Uterus (tissue), 3 donors: ENCODE measurements at regions not wholly inside any gene's neighbourhood (a gene's known extent, or its start where the extent isn't known, plus 50 kb on each side); places are given as distances from the start of the nearest gene placed in this dataset.
"Not testable (repeated sequence)": the region's sequence is repeated elsewhere in the genome, so short reads cannot be mapped to it uniquely, and the experiment has no call there.

Experiments used
- DNase-seq, 2 donors: peaks; one replicate each; pipeline ENCODE4 v3.0.0-alpha.2; 2019 to 2020
- H3K27ac ChIP-seq, 2 donors: fragments of 200-600 bp; sonication (generic); 1 replicate in 1 of 2; 2 replicates in 1 of 2; pipeline ENCODE4 v1.5.1; 2016 to 2018
- H3K27me3 ChIP-seq, 2 donors: fragments of 200-600 bp; sonication (generic); one replicate each; pipeline ENCODE4 v1.5.1; 2018 to 2019; ENCODE audit warnings: control low read depth in 1 of 2
- H3K36me3 ChIP-seq, 2 donors: fragments of 200-600 bp; sonication (generic); one replicate each; pipeline ENCODE4 v1.5.1; 2019; ENCODE audit warnings: control low read depth in 1 of 2
- H3K4me1 ChIP-seq, 2 donors: fragments of 200-600 bp; sonication (generic); one replicate each; pipeline ENCODE4 v1.5.1; 2018 to 2019; ENCODE audit warnings: control low read depth in 1 of 2
- H3K4me3 ChIP-seq, 2 donors: fragments of 200-600 bp; sonication (generic); 1 replicate in 1 of 2; 2 replicates in 1 of 2; pipeline ENCODE4 v1.5.1; 2018 to 2019; ENCODE audit warnings: mild to moderate bottlenecking in 1 of 2
- H3K9me3 ChIP-seq, 2 donors: fragments of 200-600 bp; sonication (generic); one replicate each; pipeline ENCODE4 v1.5.1; 2019; ENCODE audit warnings: control low read depth in 1 of 2
- POLR2A ChIP-seq, 2 donors: fragments of 450-650 bp; IDR thresholded peaks; one replicate each; pipeline ENCODE4 v1.6.1; 2016; ENCODE audit warnings: antibody characterized with exemption in 2 of 2, mild to moderate bottlenecking in 1 of 2, moderate library complexity in 1 of 2
- intact Hi-C: fragments of 100-400 bp; cut with DNase I; formaldehyde crosslinking; loops from one replicate; pipeline ENCODE4 v1.15.1; 2023; ENCODE audit warnings: low total_unique reads
- TF ChIP-seq, protein P1 (sequence below), 4 experiments: fragments of 200-600 bp in 2 of 4; fragments of 450-650 bp in 2 of 4; sonication (generic) in 2 of 4; IDR thresholded peaks; one replicate each; pipeline ENCODE4 v1.5.1; 2016 to 2019; ENCODE audit warnings: antibody characterized with exemption in 4 of 4, mild to moderate bottlenecking in 2 of 4, moderate library complexity in 1 of 4
- donor health status: DM: yes; HTN: yes; CAD: no.

DNA sequence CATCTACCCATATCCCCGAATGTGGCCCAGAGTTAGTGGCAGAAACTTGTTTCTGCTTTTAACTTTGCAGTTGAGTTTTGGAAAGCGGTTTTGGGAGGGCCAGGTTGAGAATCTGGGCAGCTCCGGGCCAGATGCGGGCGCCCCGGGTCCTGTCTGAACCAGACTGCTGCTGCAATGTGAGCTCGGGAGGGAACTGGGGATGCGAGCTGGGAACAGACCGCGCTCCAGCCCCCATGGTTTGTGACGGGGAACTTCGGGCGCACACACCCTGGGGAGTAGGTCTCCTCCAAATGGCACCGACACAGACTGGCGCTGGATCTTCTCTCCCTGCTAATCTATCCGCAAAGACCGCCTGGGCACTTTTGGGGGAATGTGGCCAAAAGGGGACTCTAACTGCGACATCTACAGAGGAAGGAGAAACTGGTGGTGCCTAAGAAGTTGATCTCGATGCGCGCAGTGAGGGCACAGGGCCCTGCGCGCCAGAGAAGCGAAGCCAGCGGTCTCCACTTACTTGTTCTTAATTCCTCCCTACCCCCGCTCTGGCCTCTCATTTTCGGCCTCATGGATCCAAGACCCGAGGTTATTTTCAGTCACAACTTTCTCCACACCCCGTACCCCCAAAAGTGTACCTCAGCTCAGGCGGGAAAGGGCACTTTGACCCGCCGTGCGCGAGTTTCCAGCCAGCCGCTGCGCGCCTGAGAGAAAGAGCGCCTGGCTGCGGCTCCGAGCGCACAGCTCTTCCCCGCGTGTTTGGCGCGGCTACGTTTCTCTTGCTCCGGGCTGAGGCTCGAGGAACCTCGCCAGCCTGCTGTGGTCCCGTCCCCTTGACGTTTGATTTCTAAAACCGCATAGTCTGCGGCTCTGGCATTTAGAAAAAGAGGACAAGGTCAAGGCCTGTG lies 411.0 kb upstream of the ESRRG start:
- intact Hi-C loops, result no loop called here
- Histone ChIP-seq H3K4me1 (no peaks in the 10 kb centered on the region), H3K4me3 (no peak overlapping the region), H3K36me3 (no peaks in the 10 kb centered on the region), H3K9me3 (no peaks in the 10 kb centered on the region), H3K27ac (no peak overlapping the region), H3K27me3 (peaks cover 0 to 29% of the 10 kb centered on the region in 2 donors)
- no peak for DNase-seq
- TF ChIP-seq, protein P1, sequence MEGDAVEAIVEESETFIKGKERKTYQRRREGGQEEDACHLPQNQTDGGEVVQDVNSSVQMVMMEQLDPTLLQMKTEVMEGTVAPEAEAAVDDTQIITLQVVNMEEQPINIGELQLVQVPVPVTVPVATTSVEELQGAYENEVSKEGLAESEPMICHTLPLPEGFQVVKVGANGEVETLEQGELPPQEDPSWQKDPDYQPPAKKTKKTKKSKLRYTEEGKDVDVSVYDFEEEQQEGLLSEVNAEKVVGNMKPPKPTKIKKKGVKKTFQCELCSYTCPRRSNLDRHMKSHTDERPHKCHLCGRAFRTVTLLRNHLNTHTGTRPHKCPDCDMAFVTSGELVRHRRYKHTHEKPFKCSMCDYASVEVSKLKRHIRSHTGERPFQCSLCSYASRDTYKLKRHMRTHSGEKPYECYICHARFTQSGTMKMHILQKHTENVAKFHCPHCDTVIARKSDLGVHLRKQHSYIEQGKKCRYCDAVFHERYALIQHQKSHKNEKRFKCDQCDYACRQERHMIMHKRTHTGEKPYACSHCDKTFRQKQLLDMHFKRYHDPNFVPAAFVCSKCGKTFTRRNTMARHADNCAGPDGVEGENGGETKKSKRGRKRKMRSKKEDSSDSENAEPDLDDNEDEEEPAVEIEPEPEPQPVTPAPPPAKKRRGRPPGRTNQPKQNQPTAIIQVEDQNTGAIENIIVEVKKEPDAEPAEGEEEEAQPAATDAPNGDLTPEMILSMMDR (IDR thresholded peaks at IDR 0.05), result no peak
- TF ChIP-seq POLR2A (IDR thresholded peaks at IDR 0.05), result no peak

DNA sequence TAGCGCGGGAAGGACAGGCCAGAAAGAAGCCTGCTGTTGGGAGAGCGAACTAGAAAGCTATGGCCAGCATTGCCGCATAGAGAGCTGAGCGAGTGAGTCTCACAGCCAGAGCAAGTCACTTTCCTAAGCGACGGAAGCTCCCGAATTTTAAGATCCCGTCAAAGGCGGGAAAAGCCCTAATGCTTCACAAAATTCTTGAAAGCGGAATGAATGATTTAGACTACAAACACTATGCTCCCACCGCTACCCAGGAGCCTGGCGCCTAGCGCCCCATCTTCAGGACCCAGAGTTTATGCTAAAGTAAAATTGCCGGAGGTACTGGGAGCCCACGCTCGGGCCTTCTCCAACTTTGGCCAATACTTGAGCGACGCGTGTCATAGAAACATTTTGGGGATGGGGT lies 409.9 kb upstream of the ESRRG start:
- TF ChIP-seq POLR2A (IDR thresholded peaks at IDR 0.05), result no peak
- TF ChIP-seq, protein P1 (IDR thresholded peaks at IDR 0.05), result no peak
- H3K4me3 ChIP-seq, result no peak overlapping the region
- intact Hi-C loops, result no loop called here
- no peak for DNase-seq
- H3K9me3 ChIP-seq, result no peaks in the 10 kb centered on the region
- H3K36me3 ChIP-seq, result no peaks in the 10 kb centered on the region
- no peaks in the 10 kb centered on the region for H3K4me1 ChIP-seq
- H3K27ac ChIP-seq, result no peak overlapping the region
- H3K27me3 ChIP-seq, result peaks cover 0 to 18% of the 10 kb centered on the region in 2 donors

DNA sequence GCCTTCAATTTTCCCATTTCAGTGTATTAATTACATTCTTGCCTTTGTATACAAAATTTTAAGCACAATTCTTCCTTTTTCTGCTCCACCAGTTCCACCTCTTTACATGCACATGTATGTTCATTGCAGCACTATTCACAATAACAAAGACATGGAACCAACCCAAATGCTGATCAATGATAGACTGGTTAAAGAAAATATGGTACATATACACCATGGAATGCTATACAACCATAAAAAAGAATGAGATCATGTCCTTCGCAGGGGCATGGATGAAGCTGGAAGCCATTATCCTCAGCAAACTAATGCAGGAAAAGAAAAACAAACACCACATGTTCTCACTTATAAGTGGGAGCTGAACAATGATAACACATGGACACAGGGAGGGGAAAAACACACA lies 400.1 kb upstream of the ESRRG start:
- intact Hi-C loops, H3K36me3 ChIP-seq, H3K4me1 ChIP-seq, H3K4me3 ChIP-seq, H3K9me3 ChIP-seq, DNase-seq, H3K27me3 ChIP-seq, H3K27ac ChIP-seq: not testable (repeated sequence)

DNA sequence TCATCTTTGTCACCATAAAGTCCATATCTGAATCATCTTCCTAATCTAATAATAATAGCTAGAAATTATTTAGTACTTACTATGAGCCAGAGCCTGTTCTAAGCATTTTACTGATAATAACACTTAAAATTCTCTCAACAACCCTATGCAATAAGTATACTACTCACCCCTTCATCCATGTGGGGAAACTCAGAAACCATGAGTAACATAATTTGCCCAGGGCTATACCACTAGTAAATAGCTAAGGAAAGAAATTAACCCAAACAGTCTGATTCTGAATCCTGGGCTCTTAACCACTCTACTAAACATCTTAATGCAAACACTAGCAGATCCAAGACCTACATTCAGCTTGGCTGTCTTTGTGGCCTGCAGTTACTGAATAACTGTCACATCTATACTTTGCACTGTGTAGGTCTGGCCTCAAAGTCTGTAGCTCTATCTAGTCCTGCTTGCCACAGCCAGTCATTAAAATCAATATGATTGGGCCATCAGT lies 394.8 kb upstream of the ESRRG start:
- intact Hi-C loops, result no loop called here
- TF ChIP-seq POLR2A (IDR thresholded peaks at IDR 0.05), result no peak
- TF ChIP-seq, protein P1 (IDR thresholded peaks at IDR 0.05), result no peak

DNA sequence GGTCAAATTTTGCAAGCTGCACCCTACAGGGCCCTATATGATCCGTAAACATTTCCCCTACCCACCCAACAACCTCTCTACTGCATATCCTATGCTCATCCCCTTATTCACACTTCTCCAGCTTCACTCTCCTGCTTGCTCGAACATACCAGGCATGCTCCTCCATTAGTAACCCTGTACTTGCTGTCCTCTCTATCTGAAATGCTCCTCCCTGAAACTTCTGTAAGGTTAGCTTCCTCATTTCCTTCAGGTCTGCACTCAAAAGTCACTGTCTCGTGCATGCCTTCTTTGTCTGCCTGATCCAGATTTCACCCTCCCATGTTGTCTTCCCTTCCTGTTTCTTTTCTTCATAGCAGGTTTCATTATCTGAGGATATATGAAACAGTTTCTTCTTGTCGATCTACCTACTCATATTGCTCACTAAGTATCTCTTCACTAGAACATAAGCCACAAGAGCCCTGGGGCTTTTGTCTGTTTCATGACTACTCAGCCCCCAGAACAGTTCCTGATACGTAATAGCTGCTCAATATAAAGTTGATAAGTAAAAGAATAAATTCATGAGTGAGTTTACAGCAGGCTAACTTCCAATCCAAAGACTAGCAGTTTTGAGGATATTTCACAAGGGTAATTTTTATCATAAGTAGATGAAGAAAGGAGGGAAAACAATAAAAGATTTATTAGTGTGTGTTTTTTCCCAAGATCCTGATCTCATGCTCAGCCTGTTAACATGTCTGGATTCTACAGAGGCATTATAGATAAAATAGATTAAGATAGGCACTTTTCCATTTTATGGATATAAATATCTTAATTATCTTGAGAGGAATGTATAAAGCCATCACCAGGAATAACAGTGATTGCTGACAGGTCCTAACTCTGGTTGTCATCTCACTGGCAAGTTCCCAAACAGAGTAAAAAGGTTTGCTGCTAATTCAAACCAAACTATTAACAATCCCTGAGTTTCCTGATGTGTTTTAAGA lies 392.5 kb upstream of the ESRRG start:
- no peak for TF ChIP-seq POLR2A (IDR thresholded peaks at IDR 0.05)
- TF ChIP-seq, protein P1 (IDR thresholded peaks at IDR 0.05), result no peak
- intact Hi-C loops, result no loop called here
- Histone ChIP-seq H3K27me3 (no peaks in the 10 kb centered on the region), H3K27ac (no peak overlapping the region), H3K4me1 (no peaks in the 10 kb centered on the region), H3K9me3 (no peaks in the 10 kb centered on the region), H3K4me3 (no peak overlapping the region), H3K36me3 (no peaks in the 10 kb centered on the region)
- no peak for DNase-seq

More for the DNA sequence above, 394.8 kb upstream of the ESRRG start:
- DNase-seq, result no peak
- H3K36me3 ChIP-seq, result no peaks in the 10 kb centered on the region
- H3K9me3 ChIP-seq, result no peaks in the 10 kb centered on the region
- no peaks in the 10 kb centered on the region for H3K27me3 ChIP-seq
- no peak overlapping the region for H3K4me3 ChIP-seq
- no peaks in the 10 kb centered on the region for H3K4me1 ChIP-seq
- H3K27ac ChIP-seq, result no peak overlapping the region
